GM21360 (cell line): ENCODE measurements at regions not wholly inside any gene's neighbourhood (a gene's known extent, or its start where the extent isn't known, plus 50 kb on each side); places are given as distances from the start of the nearest gene placed in this dataset.

Experiments
- ATAC-seq: cut with Tn5 transposase; IDR thresholded peaks from one replicate; pipeline ENCODE4 v1.9.1; 2021; ENCODE audit warnings: mild to moderate bottlenecking, moderate library complexity; ENCODE audit not compliant: unreplicated experiment

DNA sequence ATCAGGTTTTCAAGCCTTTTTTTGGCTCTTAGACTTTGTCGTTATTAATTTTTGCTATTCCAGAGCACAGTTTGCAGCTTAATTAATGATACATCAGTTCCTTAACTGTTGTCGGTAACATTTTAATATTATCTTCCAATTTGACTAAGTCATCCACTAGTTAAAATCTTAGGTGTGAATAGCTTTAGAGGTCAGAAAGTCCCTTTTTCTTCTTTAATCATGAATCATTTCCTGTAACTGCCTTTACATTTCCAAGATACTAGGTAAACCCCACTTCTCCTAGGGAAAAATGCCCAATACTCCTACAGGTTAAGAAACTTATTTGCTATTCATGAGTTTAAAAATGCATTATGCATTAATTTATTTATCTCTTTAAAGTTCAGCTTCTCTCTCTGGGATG is 260.9 kb upstream of the CFAP20DC start:
- ATAC-seq: no peak

DNA sequence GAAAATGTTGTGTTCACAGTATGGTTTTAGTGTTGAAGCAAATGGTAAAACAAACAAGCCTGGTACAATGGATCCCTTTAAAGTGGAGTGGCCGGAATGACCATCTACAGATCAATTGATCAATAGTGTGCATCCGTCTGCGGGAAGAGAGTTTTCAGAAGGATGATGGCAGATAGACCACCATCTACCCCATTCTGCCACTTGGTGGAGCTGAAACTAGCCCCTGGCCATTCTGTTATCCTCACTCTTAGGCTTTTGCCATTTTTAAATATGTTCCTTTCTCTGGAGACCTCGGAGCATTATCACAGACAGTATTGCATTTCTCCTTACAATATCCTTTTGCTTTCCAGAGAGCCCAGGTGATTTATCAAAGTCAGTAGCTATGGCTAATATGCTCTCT is 258.9 kb upstream of the CFAP20DC start:
- ATAC-seq: no peak

DNA sequence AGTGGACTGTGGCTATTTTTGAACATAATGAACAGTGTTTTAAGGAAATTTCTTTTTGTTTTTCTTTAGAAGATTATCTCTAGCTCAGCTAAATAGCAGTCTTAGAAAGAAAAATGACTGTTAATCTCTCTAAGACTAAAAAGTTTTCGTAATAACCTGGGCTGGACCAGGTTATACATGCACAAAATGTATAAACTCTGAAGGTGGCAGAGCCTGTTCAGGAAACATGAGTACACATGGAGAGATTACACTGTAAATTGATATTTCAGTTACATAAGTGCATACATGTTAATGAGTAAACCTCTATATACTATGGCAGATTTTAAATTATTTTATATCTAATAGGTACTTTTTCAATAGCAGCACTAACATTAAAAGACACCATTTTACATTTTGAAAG is 258.2 kb upstream of the CFAP20DC start:
- no peak for ATAC-seq

DNA sequence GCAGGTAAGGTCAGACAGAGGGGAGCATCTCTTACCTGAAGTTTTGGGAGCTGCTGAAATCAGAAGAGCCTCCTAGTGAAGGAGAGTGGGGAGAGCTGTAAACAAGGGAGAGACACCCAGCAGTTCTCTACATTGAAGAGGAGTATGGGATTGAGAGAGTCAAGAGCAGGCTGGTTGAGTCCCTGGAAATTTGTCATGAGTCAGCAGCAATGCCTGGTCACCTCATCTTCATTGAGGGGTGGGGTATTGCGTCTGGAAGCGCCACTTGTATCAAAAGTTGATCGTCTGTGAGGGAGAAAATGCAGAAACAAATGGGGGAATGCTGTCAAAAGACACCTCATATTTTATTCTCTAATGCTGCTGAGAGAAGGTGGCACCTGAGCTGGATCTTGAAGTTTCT is 256.6 kb upstream of the CFAP20DC start:
- ATAC-seq: no peak

DNA sequence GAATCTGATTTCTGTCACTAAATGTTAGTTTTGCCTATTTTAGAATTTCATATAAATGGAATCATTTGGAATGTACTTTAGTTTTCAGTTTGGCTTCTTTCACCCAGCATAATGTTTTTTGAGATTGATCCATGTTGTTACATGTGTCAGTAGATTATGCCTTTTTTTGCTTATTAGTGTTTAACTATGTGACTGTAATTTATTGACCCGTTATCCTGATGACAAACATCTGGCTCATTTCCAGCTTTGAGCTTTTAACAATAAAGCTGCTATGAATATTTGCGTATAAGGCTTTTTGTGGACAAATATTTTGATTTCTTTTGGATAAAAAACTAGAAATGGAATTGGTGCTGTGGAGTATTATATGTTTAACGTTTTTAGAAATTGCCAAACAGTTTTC is 254.5 kb upstream of the CFAP20DC start:
- no peak for ATAC-seq

DNA sequence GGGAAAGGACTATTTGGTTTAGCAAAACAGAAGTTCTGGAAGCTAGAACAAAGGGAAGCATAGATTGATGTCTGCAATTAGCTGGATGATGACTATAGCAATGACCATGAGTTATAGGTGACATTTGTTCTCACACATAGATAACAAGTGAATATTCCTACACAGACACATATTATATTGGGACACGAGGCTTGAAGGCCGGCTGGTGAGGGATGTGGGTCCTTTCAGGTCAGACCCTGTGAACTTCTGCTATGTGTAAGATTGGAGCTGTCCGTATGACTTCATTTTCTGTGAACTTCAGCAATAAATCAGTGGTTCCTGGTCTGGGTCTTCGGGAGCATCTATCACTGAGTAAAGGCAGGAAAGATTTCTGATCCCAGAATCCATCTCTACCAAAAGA is 253.6 kb upstream of the CFAP20DC start:
- no peak for ATAC-seq

DNA sequence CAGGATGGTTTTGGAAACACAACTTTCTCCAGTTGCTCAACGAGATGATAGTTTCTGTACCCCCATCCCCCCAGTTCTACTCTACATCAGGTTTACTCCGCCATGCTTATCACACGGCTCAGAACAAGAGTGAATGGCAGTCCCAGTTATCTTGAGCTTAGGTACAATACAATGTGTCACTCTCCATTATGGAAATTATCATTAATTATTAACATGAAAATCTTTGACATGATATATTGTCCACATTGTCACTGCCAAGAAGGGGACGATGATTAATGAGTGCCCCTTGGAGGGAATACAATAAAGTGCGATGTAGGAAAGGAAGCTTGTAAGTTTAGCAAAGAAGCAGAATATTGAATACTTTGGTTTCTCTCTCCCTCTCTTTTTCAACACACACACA is 252.6 kb upstream of the CFAP20DC start:
- ATAC-seq: no peak

DNA sequence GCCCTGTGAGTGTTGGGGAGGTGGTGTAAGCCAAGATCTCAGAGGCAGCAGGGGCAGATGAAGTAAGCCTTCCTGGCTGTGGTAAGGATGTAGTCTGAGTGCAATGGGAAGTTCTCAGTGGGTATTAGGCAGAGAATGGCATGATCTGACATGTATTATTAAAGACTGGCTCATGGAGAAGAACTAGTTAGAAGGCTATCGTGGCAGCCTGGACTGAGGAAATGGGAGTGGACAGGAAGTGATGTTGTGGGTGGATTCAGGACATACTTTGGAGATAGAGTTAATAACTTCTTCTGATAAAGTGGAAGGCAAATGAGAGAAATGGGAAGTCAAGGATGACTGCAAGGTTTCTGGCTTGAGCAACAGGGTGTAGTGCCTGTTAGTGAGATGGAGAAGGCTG is 250.9 kb upstream of the CFAP20DC start:
- no peak for ATAC-seq

DNA sequence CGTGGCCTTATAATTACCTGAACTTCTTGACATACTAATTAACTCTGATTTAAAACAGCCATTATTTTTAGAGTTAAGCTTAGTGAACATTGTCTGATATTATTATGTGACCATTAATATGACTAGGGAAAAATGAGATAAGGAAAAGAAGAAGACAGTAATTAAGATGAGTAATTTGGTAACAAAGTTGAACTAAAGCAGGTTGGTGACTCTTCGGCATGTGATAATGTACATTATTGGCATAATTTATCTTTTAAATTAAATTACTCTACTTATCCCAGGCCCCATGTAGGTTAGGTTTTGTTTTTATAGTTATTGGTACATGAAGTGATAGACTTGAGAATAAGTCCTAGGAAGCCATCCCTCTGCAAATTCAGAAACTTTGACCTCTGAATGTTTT is 249.7 kb upstream of the CFAP20DC start:
- ATAC-seq: no peak

DNA sequence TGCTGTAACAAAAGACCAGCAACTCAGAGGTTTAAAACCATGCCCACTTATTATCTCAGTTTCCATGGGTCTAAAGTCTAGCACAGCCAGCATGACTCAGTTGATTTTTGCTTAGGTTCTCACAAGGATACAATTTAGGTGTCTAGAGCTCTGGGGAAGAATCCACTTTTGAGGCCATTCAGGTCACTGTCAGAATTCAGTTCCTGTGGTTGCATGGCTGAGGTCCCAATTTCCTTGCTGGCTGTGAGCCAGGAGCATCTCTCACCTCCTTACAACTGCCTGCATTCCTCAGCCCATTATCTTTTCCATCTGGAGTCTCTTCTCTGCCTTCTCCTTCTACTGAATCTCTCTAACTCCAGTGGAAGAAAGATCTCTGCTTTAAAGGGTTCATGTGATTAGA is 240.5 kb upstream of the CFAP20DC start:
- no peak for ATAC-seq

DNA sequence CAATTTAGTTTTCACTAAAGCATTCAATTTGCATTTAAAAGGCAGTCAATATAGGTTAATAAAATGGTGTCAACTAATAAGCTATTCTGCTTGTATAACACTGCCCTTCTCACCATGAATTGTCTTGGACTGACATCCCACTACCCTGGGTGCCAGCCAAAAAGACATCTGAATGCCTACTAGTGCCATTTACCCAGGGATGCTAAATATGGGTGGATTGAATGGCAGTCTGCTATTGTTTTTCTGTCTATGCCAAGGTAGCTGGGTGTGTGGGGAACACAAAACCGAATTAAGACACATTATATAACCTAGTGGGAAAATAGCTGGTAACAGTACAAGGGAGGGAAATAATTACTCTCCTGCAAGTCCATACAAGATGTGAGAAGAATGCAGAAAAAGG is 240.0 kb upstream of the CFAP20DC start:
- ATAC-seq: no peak

DNA sequence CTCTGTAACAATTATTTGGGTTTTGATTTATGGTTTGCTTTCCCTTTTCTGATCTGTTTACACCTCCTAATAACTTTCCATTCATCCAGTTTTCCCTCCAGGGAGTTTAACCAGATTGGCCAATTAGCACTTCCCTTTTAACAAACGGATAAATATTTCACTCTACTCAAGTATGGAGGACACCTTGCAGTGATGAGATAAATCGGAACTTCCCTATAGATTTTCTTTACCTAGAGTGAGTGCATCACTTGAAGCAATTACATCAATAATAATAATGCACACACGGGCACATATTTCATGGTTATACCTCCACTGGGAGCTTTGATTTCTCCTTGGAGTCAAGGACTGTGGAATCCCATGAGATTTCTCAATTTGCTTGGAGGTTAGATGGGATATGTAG is 239.1 kb upstream of the CFAP20DC start:
- no peak for ATAC-seq

DNA sequence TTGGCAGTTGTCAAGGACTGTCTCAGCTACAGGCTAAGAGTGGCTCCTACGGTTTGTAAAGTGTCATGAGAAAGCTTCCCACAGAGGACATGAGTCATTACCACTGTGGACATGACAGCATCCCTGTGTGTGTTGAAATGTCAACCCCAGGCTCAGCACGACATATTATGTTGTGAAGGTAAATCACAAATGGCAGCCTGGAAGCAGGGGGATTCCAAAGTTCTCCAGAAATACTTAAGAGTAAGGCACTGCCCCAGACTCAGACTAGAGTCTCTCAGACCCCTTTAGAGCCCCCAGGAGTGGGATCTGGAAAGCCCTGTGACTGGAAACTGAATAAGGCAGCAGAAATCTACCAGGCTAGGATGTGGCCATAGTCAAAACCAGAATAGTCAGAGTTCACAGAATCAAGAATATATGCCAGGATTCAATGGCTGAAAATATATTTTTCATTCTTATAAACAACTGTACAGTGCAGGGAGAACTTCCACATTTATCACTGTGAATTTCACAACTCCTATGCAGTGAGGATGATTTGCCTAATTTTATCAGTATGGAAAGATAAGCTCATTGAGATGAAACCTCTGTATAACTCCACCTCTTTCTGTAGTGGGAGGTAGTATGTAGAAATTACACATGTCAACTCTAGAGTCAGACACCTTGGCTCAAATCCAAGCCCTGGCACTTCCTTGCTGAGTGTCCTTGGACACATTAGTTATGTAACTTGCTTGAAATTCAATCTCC is 237.1 kb upstream of the CFAP20DC start:
- no peak for ATAC-seq

DNA sequence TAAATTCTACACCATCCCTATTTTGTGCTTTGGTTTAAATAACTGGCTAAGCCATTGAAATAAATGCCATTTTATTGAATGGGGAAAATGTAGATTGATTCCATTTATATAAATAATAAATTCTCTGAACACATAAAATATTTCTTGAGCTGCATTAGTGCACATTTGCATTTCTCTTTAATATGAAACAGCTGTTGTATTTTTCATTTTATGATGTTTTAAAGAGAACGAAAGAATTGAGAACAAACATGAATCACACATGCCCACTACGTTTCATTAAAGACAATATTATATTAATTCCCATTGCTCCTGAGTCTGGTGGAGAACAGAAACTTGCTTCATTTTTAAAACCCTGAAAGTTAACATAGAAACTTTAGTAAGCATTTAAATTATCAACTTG is 235.7 kb upstream of the CFAP20DC start:
- no peak for ATAC-seq

DNA sequence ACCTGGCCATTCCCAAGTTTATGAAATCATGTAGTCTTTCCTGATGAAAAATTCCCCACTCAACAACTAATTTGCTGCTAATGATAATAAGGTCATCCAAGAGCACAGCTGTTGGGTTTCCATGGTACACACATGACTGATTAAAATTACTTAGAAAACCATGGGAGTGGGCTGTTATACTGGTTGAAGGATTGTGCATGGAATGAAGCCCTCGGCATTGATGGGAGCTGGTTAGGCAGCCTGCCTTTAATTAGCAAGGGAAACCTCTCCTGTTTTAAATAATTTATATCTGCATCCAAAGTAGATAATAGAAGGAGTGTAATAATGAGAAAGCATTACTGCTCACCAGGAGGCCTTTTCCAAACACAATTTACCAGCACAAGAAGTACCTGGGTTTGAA is 235.1 kb upstream of the CFAP20DC start:
- ATAC-seq: no peak

DNA sequence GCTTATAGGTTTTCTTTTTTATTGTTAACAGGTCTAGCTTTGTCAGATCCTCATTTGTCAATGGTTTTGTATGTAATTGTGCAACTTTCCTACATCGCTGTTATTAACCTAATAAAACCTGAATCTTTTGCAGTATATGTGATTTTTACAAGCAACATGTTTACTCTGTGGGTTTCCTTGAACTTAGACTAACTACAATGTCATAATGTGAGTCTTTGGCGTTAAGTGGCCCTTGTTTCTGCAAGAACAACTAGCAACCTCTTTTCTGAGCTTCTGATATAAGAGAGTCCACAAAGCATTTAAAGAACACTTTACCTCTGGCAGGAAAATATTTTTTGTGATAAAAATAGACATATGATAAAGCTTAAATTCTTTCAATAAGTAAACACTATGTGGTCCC is 230.3 kb upstream of the CFAP20DC start:
- no peak for ATAC-seq

DNA sequence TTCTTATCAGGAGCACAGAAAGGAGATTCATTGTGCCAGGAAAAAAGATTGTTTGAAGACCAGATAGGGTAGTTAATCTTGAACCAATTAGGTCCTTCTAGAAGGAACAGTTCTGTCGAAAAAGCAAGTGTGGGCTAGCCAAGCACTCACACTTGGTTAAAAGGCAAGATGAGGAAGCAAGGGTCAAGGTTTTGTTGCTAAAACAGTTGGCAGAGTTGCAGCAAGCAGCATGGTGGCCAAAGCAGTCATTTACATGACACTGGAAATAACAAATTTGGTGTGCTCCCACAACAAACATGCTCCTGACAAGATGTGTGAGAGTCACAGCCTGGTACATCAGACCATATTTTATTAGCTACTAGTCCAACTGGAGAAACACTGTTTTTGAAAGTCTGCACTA is 228.0 kb upstream of the CFAP20DC start:
- ATAC-seq: no peak

DNA sequence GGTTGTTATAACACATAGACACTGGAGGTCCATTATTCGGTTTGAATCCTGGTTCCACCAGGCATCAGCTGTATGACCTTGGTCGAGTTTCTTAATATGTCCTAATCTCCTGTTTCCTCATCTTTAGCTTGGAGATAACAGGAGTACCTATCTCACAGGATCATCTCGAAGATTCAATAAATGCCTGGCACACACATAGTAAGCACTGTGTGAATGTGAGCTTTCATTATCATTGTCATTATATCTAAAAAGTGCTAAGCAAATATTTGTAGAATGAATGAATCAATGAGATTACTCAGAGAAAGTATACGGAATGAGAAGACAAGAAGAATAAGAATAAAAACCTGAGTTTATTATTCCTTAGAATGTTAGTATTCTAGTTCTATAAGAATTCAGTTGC is 227.4 kb upstream of the CFAP20DC start:
- ATAC-seq: no peak

DNA sequence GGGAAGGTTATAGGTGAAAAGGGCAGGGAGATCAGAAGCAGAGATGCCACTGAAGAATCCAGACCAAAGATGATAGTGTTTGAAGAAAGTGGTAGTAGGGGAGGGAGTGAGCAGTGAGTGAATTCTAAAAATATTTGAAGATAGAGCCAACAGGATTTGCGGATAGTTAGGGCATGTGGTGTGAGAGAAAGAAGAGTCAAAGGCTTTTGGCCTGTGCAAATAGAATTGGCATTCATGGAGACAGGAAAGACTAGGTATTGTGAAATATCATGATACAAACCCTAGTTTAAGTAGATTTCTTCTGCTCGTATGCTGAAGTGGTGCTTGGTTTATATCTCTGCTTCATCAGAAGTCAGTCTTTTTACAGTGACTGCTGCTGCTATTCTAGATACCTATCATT is 224.2 kb upstream of the CFAP20DC start:
- ATAC-seq: no peak

DNA sequence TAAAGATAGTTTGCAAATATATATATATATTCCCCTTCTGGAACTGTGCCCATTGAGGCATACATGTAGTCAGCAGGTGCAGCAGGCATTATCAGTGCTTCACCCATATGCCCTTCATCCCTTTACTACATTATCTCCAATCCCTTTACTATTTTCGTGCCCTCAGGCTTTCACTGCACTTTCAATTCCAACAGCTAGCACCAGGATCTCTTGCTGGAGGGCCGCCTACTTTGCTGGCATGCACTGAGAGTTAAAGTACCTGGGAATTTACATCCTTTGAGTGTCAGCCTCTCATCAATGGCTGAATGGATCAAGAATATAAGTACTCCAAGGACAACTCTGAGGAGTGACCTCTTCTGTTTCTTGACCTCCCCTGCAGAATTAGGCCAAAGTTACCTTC is 222.1 kb upstream of the CFAP20DC start:
- ATAC-seq: no peak

DNA sequence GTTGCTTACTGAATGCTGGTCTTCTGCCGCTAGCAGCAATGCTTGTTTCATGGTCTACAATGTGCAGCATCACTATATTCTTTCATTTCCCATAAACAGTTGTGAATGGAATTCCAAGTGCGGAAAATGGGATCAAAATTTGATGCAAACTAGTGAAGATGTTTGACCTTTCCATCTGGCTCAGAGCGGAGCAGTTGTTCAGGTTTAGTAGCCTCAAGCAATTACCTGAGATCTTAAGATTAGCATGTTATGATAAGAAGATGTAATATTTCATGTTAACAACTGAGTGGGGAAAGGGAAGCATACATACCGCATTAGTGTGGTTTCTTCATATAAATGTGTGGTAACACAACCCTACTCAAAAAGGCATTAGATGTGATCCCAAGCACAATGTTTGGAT is 221.1 kb upstream of the CFAP20DC start:
- no peak for ATAC-seq

DNA sequence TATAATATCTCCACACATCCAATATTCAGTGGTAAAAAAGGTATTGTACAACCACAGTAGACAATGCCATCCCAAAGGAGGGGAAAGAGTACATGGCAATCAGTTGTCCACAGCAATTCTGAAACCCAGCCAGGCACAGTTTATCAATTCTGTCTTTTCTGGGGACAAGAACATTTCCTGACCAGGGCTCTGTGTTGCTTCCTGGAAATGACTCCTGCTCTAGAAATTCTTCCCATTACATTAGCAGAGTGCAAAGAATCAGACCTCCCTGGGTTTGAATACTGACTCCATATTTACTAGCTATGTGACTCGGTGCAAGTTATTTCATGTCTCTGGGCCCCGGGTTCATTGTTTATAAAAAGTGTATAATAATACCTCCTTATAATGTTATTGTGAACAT is 220.4 kb upstream of the CFAP20DC start:
- ATAC-seq: no peak

DNA sequence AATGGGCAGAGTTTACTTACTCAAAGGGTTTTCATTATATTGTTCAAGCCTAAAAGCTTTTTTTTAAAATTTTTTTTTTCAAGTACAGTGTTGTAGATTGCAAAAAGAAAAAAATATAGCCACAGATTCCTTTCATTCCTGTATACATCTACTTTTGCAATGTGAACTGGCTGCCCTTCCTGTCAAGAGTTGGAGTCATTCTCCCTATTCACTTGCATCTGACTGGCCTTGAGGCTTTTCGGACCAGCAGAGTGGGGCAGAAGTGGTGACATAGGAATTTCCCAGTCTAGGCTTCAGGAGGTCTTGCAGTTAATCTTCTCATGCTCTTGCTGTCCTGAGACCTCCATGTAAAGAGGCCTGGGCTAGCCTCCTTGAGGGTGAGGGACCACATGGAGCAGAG is 218.3 kb upstream of the CFAP20DC start:
- ATAC-seq: no peak
